Skeletal muscle tissue (tissue), 3 donors: ENCODE measurements at regions not wholly inside any gene's neighbourhood (a gene's known extent, or its start where the extent isn't known, plus 50 kb on each side); places are given as distances from the start of the nearest gene placed in this dataset.

Experiments
- H3K27ac ChIP-seq: one replicate; pipeline ENCODE4 v1.7.0; 2013; ENCODE audit warnings: mild to moderate bottlenecking, low read depth, low read length, inconsistent platforms
- H3K27me3 ChIP-seq, 3 donors: one replicate each; pipeline ENCODE4 v1.7.0; 2013; ENCODE audit warnings: low read length in 3 of 3; ENCODE audit not compliant: control insufficient read depth in 3 of 3, insufficient read depth in 3 of 3
- H3K36me3 ChIP-seq, 3 donors: one replicate each; pipeline ENCODE4 v1.7.0; 2013; ENCODE audit warnings: low read length in 3 of 3; ENCODE audit not compliant: control insufficient read depth in 3 of 3, insufficient read depth in 3 of 3
- H3K4me1 ChIP-seq, 3 donors: one replicate each; pipeline ENCODE4 v1.7.0; 2013; ENCODE audit warnings: low read length in 3 of 3, mild to moderate bottlenecking in 3 of 3; ENCODE audit not compliant: control insufficient read depth in 3 of 3, insufficient read depth in 3 of 3
- H3K4me3 ChIP-seq, 3 donors: one replicate each; pipeline ENCODE4 v1.7.0; 2013; ENCODE audit warnings: low read length in 3 of 3
- H3K9ac ChIP-seq, 3 donors: one replicate each; pipeline ENCODE4 v1.7.0; 2013; ENCODE audit warnings: low read length in 3 of 3, mild to moderate bottlenecking in 3 of 3, moderate library complexity in 2 of 3, low read depth in 1 of 3
- H3K9me3 ChIP-seq, 3 donors: one replicate each; pipeline ENCODE4 v1.7.0; 2013; ENCODE audit warnings: low read length in 3 of 3; ENCODE audit not compliant: control insufficient read depth in 3 of 3
- donor health status: Osteomylitis.

DNA sequence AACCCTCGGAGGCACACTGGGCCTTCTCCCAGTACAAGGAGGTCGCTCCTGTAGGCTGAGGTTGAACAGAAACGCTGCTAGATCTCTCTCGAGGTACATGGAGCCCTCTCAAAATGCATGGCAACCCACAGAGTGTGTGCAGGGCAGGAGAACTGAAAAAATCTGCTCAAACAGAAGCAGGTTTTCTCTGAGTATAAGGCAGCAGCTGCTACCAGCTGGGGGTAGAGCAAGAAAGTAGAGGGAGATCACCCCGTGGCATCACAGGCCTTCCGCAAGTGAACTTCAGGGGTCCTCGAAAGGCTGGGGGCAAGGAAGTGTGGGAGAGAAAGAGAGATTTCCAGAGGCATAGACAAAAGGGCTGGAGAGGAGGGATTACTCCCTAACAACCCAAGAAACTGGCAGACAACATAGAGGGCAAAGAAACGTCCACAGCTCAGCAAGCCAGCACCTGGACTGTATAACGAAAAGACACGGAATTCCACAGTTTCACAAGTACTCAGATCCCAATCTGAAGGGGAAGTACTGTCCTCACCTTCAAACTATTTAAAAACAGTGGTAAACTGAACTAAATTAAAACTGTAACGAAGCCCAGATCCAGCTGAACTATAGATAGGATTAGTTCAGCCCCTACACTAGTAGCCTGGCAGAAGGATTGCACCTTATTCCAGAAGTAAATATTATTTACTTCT is 299.2 kb downstream of the IPMK start:
- Histone ChIP-seq H3K27ac (no peak overlapping the region), H3K36me3 (no peaks in the 10 kb centered on the region), H3K4me3 (no peak overlapping the region), H3K9ac (no peak overlapping the region), H3K4me1 (no peaks in the 10 kb centered on the region), H3K27me3 (no peaks in the 10 kb centered on the region), H3K9me3 (no peaks in the 10 kb centered on the region)

DNA sequence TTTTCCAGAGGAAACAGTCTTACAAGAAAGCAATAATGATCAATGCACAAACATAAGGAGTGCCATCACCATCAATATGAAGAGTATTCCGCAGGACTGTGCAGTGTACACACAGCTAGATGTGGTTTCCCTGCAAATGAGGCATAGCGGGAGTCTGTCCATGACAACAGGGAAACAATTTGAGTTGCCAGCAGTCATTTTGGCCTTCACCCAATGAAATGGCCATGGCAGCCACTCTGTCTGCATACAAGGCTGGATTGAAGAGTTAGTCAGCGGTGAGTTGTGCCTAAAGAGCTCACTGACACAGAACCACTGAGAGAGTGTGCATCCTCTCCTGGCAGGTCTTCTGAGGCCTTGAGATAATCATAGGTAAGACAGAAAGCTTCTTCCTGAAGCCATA is 303.3 kb downstream of the IPMK start:
- Histone ChIP-seq H3K9me3 (no peaks in the 10 kb centered on the region), H3K9ac (no peak overlapping the region), H3K4me1 (no peaks in the 10 kb centered on the region), H3K36me3 (no peaks in the 10 kb centered on the region), H3K4me3 (no peak overlapping the region), H3K27me3 (no peaks in the 10 kb centered on the region), H3K27ac (no peak overlapping the region)

DNA sequence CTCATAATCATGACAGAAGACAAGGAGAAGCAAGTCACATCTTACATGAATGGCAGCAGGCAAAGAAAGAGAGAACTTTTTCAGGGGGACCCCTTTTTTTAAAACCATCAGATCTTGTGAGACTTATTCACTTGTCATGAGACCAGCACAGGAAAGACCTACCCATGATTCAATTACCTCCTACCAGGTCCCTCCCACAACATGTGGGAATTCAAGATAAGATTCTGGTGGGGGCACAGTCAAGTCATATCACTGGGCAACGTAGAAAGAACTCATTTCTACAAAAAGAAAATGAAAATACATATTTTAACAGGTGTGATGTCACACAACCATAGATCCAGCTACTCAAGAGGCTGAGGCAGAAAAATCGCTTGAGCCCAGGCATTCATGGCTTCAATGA is 304.1 kb downstream of the IPMK start:
- no peaks in the 10 kb centered on the region for H3K27me3 ChIP-seq
- no peak overlapping the region for H3K9ac ChIP-seq
- H3K4me1 ChIP-seq, result no peaks in the 10 kb centered on the region
- H3K36me3 ChIP-seq, result no peaks in the 10 kb centered on the region
- no peak overlapping the region for H3K27ac ChIP-seq
- no peak overlapping the region for H3K4me3 ChIP-seq
- H3K9me3 ChIP-seq, result no peaks in the 10 kb centered on the region

GRCh38 chr10:57962839-57963238 is 304.9 kb downstream of the IPMK start:
- Histone ChIP-seq H3K4me3 (no peak overlapping the region), H3K27ac (no peak overlapping the region), H3K27me3 (no peaks in the 10 kb centered on the region), H3K9ac (no peak overlapping the region), H3K9me3 (no peaks in the 10 kb centered on the region), H3K4me1 (no peaks in the 10 kb centered on the region), H3K36me3 (no peaks in the 10 kb centered on the region)

DNA sequence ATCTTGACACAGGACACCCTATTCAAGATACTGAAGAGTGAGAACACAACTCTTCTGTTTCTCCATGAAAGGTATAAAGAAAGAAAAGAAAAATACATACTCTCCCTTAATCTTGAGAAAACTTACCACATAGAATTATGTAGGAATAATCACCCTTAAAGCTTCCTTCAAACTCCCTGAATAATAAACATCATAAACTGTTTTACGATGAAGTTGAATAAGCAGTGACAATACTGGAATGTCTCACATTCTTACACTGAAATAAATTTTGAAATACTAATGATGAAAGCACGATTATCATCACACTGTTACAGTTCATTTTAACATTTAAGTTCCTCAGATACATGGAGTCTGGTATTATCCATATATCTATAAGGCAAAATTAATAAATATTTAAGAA is 306.2 kb downstream of the IPMK start:
- no peak overlapping the region for H3K9ac ChIP-seq
- no peaks in the 10 kb centered on the region for H3K36me3 ChIP-seq
- no peaks in the 10 kb centered on the region for H3K27me3 ChIP-seq
- H3K4me3 ChIP-seq, result no peak overlapping the region
- no peaks in the 10 kb centered on the region for H3K9me3 ChIP-seq
- H3K4me1 ChIP-seq, result no peaks in the 10 kb centered on the region
- H3K27ac ChIP-seq, result no peak overlapping the region

GRCh38 chr10:57960406-57960805 is 307.3 kb downstream of the IPMK start:
- Histone ChIP-seq H3K27me3 (no peaks in the 10 kb centered on the region), H3K9ac (no peak overlapping the region), H3K9me3 (no peaks in the 10 kb centered on the region), H3K27ac (no peak overlapping the region), H3K36me3 (no peaks in the 10 kb centered on the region), H3K4me3 (no peak overlapping the region), H3K4me1 (no peaks in the 10 kb centered on the region)

GRCh38 chr10:57959318-57960006 is 308.2 kb downstream of the IPMK start:
- no peaks in the 10 kb centered on the region for H3K9me3 ChIP-seq
- H3K27me3 ChIP-seq, result no peaks in the 10 kb centered on the region
- H3K4me1 ChIP-seq, result no peaks in the 10 kb centered on the region
- no peak overlapping the region for H3K27ac ChIP-seq
- no peak overlapping the region for H3K4me3 ChIP-seq
- H3K36me3 ChIP-seq, result no peaks in the 10 kb centered on the region
- H3K9ac ChIP-seq, result no peak overlapping the region

GRCh38 chr10:57955076-57955475 is 312.6 kb downstream of the IPMK start:
- H3K4me3 ChIP-seq, result no peak overlapping the region
- H3K36me3 ChIP-seq, result no peaks in the 10 kb centered on the region
- no peaks in the 10 kb centered on the region for H3K9me3 ChIP-seq
- no peak overlapping the region for H3K27ac ChIP-seq
- no peaks in the 10 kb centered on the region for H3K27me3 ChIP-seq
- no peaks in the 10 kb centered on the region for H3K4me1 ChIP-seq
- H3K9ac ChIP-seq, result no peak overlapping the region

- Histone ChIP-seq H3K4me1 (no peaks in the 10 kb centered on the region), H3K36me3 (no peaks in the 10 kb centered on the region), H3K4me3 (no peak overlapping the region), H3K27me3 (no peaks in the 10 kb centered on the region), H3K9me3 (no peaks in the 10 kb centered on the region), H3K27ac (no peak overlapping the region), H3K9ac (no peak overlapping the region)
Observed at GRCh38 chr10:57952741-57953140, 315.0 kb downstream of the IPMK start.

GRCh38 chr10:57950442-57950974 is 317.2 kb downstream of the IPMK start:
- Histone ChIP-seq H3K27ac (no peak overlapping the region), H3K27me3 (no peaks in the 10 kb centered on the region), H3K4me1 (no peaks in the 10 kb centered on the region), H3K9ac (no peak overlapping the region), H3K9me3 (no peaks in the 10 kb centered on the region), H3K4me3 (no peak overlapping the region), H3K36me3 (no peaks in the 10 kb centered on the region)
